NCI-H2107 (cell line): ENCODE measurements at regions not wholly inside any gene's neighbourhood (a gene's known extent, or its start where the extent isn't known, plus 50 kb on each side); places are given as distances from the start of the nearest gene placed in this dataset.
"Not testable (repeated sequence)": the region's sequence is repeated elsewhere in the genome, so short reads cannot be mapped to it uniquely, and the experiment has no call there.

ENCODE experiments used
- DNase-seq: peaks from one replicate; lab custom pipeline; 2025; lab: John Stamatoyannopoulos, UW

DNA sequence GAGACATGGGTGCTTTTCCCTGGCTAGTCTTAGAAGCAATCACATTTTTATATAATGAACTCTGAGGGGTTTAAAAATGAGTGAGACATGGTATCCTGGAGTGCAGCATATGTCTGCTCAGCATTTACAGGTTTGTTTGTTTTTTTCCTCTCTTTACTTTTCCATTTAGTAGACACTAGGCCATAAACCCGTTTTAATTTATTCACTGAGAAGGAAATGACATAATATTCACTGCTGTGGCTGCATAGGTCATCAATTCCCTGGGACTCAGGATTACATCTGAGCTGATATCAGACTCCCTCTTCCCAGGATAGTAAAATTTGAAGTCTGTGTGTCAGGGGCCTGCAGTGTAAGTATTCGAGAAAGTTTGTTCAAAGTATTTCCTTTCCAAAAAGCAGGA, 178.9 kb upstream of the SPRY1 start:
- DNase-seq: no peak

DNA sequence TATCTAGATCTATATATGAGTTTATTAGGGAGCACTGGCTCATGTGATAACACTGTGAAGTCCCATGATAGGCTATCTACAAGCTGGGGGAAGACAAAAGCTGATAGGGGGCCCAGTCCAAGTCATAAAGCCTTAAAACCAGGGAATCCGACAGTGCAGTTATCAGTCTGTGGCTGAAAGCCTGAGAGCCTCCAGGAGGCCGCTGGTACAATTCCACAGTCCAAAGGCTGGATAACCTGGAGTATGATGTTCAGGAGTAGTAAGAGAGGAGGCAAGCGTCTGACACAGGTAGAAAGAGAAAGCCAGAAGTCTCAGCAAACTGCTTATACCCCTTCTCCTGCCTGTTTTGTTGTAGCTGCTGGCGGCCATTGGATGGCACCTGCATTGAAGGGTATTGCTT, 177.6 kb upstream of the SPRY1 start:
- DNase-seq: no peak

DNA sequence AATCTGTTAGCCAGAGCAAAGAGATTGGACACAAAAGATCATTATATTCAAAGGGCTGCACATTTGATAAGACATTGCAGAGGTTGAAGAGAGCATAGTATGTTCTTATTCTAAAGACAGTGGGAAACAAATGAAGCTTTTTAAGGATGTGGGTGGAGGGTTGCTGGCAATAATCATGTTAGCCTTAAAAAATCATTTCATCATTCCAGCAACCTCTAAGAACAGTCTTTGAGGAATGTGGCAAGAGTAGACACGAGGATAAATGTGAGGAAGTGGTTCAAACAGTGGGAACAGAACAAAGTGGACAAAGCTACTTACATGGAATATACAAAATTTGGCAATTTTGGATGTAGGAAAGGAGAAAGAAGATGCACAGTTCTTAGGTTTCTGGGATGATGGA, 167.3 kb upstream of the SPRY1 start:
- DNase-seq: no peak

DNA sequence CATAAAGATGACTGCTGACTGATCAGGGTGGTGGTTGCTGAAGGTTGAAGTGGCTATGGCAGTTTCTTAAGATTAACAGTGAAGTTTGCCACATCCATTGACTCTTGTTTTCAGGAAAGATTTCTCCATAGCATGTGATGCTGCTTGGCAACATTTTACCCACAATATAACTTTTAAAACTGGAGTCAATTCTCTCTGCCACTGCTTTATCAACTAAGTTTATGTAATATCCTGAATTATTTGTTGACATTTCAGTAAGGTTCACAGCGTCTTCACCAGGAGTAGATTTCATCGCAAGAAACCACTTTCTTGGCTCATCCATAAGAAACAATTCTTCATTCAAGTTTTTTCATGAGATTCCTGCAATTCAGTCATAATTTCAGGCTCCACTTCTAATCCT, 166.5 kb upstream of the SPRY1 start:
- no peak for DNase-seq

DNA sequence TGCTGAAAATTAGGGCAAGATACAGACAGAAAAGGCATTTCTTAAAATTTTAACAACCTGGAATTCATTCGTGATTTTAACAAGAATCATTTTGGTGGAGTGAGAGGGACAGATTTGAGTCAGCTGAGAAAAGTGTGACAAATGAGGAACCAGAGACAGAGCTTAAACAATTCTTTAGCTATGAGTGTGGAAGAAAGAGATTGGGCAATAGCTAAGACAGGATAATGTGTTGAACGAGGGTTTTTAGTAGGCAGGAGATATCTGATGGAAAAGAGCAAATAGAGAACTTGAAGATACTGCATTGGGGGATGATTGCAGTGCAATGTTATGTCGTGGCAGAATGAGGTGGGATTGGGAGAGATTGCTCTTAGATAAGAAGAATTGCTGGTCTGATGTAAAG, 164.2 kb upstream of the SPRY1 start:
- DNase-seq: no peak

DNA sequence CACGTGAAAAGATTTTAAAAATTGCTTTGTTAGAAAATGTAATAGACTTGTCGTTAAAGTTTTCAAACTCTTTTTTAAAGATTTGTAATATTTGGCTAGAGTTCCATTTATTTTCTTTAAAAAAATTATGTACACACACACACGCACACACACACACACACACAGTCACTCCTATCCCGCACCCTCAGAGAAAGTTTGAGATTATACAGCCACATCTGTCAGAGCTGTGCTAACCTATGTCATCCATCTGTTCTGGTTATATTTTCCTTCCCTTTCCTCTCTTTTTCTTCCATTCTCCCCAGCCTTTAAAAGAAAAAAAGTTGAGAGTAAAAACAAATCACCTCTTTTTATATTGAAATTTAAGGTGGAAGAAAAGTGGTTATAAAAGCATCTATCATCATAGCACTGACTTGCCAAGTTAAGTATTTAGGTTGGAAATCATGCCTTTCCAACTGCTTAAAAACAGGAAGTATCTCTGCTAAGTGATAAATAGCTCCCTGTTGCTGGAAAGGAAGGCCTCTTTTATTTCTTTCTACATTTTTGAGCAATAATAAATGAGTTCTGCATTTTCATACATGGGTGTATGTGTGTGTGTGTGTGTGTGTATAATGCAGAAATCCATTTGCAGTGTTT, 163.3 kb upstream of the SPRY1 start:
- DNase-seq: no peak

DNA sequence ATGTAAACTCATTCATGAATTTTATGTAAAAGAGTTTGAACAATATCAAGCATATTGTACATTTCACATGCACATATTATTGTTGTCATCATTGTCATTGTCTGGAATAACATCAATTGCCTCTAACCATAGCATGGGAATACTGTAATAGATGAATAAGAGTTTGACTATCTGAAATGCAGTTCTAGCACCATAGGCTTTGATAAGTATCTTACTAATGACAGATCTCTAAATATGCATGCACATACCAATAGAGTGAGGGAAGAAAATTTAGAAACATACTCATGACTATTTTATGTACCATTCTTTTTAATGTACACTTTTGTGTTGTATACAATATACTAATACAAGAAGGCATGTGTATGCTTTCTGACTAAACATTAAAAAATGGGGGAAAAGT, 161.6 kb upstream of the SPRY1 start:
- no peak for DNase-seq

DNA sequence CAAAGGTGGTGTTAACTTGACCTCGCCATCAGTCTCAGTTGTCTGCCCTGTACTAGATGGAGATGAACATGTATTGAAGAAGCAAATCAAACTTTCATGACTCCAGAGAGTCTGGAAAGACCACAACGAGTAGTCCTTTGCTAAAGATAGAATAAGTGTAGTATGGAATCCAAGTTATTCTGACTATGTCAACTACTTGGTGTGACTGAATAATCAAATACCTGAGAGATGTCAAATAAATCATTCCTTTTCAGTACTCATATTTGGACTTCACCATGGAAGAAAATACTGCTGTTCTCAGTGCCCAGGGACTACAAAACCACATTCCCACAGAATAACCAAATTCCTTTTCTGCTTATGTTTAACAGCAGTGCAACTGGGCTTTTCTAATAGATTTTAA, 161.2 kb upstream of the SPRY1 start:
- no peak for DNase-seq

DNA sequence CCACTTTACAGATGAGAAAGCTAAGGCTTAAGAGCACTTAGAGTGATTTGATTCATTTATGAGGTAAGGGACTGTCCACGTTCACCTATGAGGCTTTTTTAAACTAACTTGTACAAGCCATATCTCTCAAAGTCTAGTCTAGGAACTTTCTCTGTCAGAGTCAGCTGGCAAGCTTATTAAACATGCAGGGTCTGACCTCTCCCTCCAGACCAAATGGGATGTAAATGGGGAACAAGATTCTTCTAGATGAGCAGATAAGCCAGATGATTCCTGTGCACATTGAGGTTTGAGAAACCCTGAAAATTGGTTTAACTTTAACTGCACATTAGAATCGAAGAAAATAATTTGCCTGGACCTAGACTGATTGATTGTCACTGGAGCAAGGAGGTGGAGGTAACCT, 160.0 kb upstream of the SPRY1 start:
- DNase-seq: no peak

DNA sequence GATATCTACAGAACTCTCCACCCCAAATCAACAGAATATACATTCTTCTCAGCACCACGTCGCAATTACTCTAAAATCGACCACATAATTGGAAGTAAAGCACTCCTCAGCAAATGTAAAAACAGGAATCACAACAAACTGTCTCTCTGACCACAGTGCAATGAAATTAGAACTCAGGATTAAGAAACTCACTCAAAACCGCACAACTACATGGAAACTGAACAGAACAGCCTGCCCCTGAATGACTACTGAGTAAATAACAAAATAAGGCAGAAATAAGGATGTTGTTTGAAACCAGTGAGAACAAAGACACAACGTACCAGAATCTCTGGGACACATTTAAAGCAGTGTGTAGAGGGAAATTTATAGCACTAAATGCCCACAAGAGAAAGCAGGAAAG, 156.3 kb upstream of the SPRY1 start:
- not testable (repeated sequence) for DNase-seq

DNA sequence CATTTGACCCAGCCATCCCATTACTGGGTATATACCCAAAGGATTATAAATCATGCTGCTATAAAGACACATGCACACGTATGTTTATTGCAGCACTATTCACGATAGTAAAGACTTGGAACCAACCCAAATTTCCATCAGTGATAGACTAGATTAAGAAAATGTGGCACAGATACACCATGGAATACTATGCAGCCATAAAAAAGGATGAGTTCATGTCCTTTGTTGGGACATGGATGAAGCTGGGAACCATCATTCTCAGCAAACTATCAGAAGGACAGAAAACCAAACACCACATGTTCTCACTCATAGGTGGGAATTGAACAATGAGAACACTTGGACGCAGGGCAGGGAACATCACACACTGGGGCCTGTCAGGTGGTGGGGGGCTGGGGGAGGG, 153.4 kb upstream of the SPRY1 start:
- not testable (repeated sequence) for DNase-seq

DNA sequence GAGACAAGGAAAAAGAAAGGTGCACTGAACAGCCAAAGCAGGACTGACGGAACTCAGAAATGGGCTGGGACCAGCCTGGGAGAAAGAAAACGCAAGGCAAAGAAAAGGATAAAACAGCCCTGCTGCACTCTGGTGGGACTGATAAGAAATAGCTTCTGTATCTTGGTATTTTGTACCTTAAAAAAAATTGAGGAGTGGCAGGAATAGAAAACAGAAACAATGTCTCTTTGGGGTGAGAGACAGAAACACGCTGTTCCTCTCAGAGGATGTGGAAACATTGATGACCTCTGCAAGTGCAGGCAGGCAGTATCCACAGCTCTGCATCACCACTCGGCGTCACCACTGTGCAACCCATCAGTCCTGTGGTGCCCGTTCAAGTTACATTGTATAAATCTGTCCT, 152.5 kb upstream of the SPRY1 start:
- no peak for DNase-seq

DNA sequence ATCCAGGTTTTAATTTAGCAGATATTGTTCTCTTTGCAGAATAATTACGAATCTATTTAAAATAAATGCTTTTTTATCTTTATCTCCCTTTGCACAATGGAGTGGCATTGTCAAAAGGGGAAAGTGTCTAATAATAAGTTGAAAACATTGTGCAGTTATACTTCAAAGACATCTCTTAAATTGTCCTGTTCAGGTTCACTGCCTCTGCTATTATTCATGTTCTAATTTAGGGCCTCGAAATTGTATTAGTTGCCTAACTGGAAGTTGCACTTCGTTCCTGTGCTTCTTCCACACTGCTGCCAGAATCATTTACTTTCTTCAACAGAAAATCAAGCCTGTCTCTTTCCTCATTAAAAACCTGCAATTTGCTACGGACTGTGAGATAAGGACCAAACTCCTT, 150.5 kb upstream of the SPRY1 start:
- no peak for DNase-seq

DNA sequence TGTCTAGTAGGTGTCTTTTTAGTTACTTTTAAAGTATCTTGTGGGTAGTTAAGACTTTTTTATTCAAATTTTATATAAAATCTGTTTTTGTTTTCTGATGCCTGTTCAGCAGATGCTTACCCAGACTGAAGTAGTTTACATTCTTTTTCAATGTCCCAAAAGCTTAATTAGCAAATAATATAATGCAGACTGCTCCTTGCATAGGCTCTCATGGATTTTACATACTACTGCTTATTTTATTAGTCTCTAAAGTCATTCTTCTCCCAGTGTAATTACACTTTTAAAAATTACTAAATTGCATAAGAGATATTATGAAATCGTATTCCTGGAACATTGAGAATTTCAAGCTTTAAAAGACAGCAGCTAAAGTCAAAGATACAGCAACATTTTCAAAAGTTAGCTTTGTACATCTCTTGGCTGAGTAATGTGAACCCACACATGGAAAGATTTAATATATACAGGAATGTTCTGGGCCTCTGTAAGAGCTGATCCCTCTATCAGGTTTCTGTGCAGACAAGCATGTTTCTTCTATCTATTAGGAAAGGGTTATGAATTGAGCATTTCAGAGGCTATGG, 148.4 kb upstream of the SPRY1 start:
- DNase-seq: no peak

DNA sequence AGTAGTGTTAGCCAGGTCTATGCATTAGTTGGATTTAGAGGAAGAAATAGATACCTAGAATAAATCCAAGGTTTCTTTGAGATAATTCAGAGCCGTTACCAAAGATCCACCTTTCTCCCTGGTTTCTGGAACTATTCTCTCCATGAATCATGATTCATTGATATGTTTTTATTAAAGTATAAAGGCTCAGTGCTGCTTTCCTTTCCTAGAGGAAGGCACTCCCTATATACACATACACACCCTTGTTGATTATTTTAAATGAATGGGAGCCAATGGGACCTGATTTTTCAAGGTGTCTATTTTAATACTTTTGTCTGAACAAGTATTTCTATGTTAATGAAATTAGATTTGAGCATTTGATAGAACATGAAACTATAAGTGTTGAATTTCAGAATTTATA, 146.8 kb upstream of the SPRY1 start:
- DNase-seq: no peak

DNA sequence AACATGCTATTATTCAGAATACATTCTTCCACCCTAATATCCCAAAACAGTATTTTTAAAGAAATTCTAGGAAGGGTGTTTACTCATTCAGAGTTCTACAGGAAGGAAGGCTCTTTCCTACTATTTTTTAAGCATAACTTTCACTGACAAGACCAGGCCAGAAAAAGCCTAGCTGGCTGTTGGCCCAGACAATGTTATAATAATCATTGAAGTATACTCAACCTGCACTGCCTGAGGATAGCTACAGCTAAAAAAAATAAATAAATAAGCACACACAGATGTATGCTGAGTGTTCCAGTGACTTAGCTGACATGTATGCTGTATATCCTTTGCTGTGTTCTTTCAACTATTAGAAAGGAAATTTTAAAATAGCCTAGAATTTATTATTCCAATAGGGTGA, 145.8 kb upstream of the SPRY1 start:
- DNase-seq: no peak

DNA sequence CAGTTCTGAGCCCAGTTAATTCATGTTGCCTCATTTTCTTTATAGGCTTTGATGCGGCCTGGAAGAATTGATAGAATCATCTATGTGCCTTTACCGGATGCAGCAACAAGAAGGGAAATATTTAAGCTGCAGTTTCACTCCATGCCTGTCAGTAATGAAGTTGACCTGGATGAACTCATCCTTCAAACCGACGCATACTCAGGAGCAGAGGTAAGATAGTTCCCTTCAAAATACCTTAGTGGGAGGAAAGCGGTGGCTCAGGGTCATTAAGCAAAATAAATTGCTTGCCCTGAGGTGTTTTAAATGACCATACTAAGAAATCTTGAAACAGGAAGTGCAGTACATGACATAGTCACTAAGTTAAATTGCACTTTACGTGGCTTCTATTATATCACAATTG, 140.6 kb upstream of the SPRY1 start:
- no peak for DNase-seq

DNA sequence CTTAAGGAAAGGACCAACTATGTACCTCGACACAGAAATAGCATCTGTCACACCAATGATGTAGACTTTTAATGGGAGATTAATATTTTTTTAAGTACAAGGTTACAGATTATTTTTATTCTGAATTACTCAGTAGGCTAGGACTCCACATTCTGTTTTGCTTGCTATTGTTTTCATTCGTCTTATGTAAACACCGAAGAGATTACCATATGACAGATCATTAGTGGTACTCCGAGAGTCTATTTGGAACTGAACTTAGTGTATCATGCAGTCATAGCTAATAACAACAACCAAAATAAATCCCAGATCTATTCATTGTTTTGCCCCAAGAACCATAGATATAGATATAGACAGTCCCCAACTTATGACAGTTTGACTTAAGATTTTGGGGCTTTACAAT, 139.7 kb upstream of the SPRY1 start:
- no peak for DNase-seq

DNA sequence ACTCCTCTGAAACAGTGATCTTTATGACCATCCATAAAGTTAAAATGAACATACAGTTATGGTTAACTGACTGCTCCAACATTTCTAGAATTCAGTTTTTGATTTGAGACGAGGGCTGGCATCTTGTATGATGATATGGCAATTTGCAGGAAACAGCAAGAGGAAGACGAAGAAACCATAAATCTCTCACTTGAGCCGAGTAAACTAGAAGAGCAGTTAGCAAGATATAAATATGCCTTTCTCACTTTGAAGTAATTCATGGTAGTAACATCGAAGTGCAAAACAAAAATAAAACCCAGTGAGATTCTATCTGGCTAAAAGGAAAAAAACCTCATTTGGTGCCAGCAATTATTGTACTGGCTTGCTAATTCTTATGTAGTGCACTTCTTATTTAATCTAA, 139.0 kb upstream of the SPRY1 start:
- no peak for DNase-seq

DNA sequence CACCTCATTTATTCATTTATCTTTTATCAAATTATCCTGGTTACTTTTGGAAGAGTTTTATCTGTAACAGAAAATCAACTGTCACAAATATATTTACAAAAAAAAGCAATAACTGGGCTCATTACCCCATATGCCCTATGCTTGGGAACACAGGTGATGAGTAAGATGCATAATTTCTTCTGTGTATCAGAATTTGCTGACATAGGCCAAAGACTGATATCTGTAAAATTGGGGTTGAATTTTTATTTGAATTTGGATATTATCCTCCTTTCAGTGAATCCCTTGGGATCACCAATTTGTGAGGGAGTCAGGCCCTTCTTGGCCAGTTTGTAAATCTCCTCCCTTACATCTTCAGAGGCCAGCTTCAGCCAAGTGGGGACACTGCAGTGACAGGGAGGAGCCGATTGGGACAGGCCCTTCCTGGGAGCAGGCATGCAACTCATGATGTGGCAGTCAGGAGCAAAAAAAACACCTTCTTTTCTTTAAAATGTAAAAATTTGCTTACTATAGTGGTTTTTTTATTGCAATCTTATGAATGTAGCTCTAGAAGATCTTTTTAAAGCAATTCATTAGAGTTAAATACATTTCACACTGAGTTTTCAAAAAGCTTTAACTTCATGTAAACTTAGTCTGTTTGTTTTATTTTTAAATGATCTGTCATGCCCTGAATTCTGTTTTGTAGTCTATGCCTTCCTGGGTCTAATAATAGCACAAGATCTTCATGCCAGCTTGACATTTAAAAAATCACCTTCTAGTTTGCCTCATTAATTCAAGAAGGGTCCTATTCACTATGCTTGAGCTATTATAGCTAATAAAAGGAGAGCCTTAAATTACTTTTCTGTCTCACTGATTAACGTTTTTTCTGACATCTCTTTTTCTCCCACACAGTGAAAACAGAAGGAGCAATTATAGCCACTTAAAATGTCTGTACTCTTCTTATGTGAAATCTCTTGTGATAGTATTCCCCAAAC, 136.6 kb upstream of the SPRY1 start:
- no peak for DNase-seq

DNA sequence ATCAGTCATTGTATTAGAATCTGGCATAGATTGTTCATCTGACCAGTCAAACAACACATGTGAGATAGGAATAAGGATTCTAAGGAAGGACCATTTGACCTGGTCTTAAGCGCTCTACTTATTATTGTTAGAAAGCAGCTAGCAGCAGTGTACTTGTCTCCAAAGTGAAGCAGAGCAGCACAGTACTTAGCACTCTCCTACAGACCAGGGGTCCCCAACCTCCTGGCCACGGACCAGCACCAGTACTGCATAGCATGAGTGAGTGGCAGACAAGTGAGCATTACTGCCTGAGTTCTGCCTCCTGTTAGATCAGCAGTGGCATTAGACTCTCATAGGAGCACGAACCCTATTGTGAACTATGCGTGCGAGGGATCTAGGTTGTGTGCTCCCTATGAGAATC, 135.9 kb upstream of the SPRY1 start:
- no peak for DNase-seq

DNA sequence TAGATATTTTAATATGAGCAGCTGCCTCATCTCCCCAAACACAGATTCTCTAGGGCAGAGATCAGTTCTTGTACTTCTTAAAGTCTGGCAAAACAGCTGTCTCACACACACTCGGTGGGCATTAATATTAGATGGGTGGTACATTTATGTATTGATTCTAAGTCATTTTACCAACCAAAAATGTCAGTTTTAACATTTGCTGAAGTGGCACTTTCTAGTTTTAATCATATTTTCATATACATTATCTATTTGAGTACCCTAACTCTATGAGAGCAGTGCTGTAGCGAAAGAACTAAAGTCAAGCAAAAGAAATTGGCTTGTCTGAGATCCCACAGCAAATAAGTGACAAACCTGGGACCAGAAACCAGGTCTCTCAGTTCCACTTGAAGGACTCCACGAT, 134.5 kb upstream of the SPRY1 start:
- DNase-seq: no peak

DNA sequence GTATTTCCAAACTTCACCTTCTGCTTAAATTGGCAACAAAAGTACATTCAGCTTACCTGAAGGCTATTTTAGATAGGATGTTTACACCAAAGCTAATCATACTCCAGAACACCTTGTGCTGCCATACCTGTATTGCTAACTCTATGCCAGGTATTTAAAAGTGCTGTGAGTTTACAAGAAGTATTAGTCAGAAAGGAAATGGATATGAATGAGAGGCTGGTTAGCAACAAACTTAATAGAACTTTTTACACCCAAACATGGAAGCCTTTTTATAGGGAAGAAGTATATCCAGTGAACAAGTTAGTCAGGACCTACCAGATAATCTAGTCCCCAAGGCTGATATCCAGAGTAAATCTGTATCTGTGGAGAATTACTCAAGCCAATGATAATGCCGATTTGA, 131.2 kb upstream of the SPRY1 start:
- no peak for DNase-seq
